Transverse colon (tissue), 4 donors: ENCODE measurements at regions not wholly inside any gene's neighbourhood (a gene's known extent, or its start where the extent isn't known, plus 50 kb on each side); places are given as distances from the start of the nearest gene placed in this dataset.

Source experiments
- DNase-seq: peaks from one replicate; pipeline ENCODE4 v3.0.0-alpha.2; 2019
- H3K27ac ChIP-seq, 4 donors: fragments of 200-600 bp; sonication (generic); 2 replicates each; pipeline ENCODE4 v1.5.1; 2016 to 2018; ENCODE audit warnings: inconsistent platforms in 4 of 4
- H3K27me3 ChIP-seq: fragments of 200-600 bp; sonication (generic); 2 replicates; pipeline ENCODE4 v1.5.1; 2017; ENCODE audit warnings: inconsistent platforms
- H3K36me3 ChIP-seq, 4 donors: fragments of 200-600 bp; sonication (generic); 2 replicates each; pipeline ENCODE4 v1.5.1; 2017 to 2019; ENCODE audit warnings: inconsistent platforms in 4 of 4
- H3K4me1 ChIP-seq, 4 donors: fragments of 200-600 bp; sonication (generic); 2 replicates each; pipeline ENCODE4 v1.5.1; 2017 to 2020; ENCODE audit warnings: inconsistent platforms in 4 of 4
- H3K4me3 ChIP-seq, 4 donors: fragments of 200-600 bp; sonication (generic); 1 replicate in 1 of 4; 2 replicates in 3 of 4; pipeline versions ENCODE4 v1.5.1 to v1.6.1; 2017 to 2019; ENCODE audit warnings: inconsistent platforms in 4 of 4
- H3K9me3 ChIP-seq, 2 donors: fragments of 200-600 bp; sonication (generic); 2 replicates each; pipeline ENCODE4 v1.5.1; 2017 to 2019; ENCODE audit warnings: inconsistent platforms in 2 of 2
- CTCF ChIP-seq, 5 experiments: fragments of 200-600 bp in 3 of 5; fragments of 450-650 bp in 2 of 5; sonication (generic) in 3 of 5; IDR thresholded peaks; 1 replicate in 2 of 5; 2 replicates in 3 of 5; pipeline ENCODE4 v1.5.1; 2016 to 2017; ENCODE audit warnings: antibody characterized with exemption in 5 of 5, inconsistent platforms in 3 of 5, mild to moderate bottlenecking in 2 of 5, moderate library complexity in 1 of 5
- EP300 ChIP-seq: sonication (generic); formaldehyde crosslinking; IDR thresholded peaks from one replicate; pipeline ENCODE4 v1.6.1; 2017; ENCODE audit warnings: antibody characterized with exemption, low read depth
- POLR2A ChIP-seq: fragments of 450-650 bp; IDR thresholded peaks from one replicate; pipeline ENCODE4 v1.6.1; 2016; ENCODE audit warnings: antibody characterized with exemption, mild to moderate bottlenecking, moderate library complexity
- POLR2AphosphoS5 ChIP-seq, 3 donors: sonication (generic); formaldehyde crosslinking; IDR thresholded peaks; one replicate each; pipeline ENCODE4 v1.6.1; 2016; ENCODE audit warnings: antibody characterized with exemption in 3 of 3
- WGBS, 2 donors: methylation state at CpG; one replicate each; pipeline ENCODE4 v1.1.5; 2018; ENCODE audit warnings: low coverage in 1 of 2; 5-methylcytosine and 5-hydroxymethylcytosine counted together
- in situ Hi-C, 4 donors: fragments of 200-750 bp; cut with MboI; loops; one replicate each; pipeline versions ENCODE4 v1.15.0 to v1.15.1; 2017; ENCODE audit warnings: low sequenced_read_pairs in 3 of 4, low pct_ligation_motif_present in 1 of 4, low pct_unique_long_range_greater_than_20kb in 1 of 4
- intact Hi-C: fragments of 100-400 bp; cut with DNase I; formaldehyde crosslinking; loops from one replicate; pipeline ENCODE4 v1.15.1; 2023; ENCODE audit warnings: low total_unique reads

GRCh38 chr2:88873620-88874019 lies 182.1 kb downstream of the RPIA start:
- in situ Hi-C loops (no loop called here), intact Hi-C loops (no loop called here)
- Histone ChIP-seq H3K36me3 (no peaks in the 10 kb centered on the region), H3K4me1 (peaks cover 0 to 3% (median 0%) of the 10 kb centered on the region in 4 donors), H3K9me3 (no peaks in the 10 kb centered on the region), H3K27ac (no peak overlapping the region), H3K4me3 (no peak overlapping the region), H3K27me3 (peaks cover 12% of the 10 kb centered on the region)
- no peak for TF ChIP-seq CTCF (IDR thresholded peaks at IDR 0.05)
- no peak for TF ChIP-seq POLR2A
- no peak for TF ChIP-seq POLR2AphosphoS5 (IDR thresholded peaks at IDR 0.05)
- TF ChIP-seq EP300, result no peak
- DNase-seq, result no peak

- Histone ChIP-seq H3K4me3 (no peak overlapping the region), H3K27me3 (peaks cover 12% of the 10 kb centered on the region), H3K4me1 (peaks cover 0 to 3% (median 0%) of the 10 kb centered on the region in 4 donors), H3K27ac (no peak overlapping the region), H3K36me3 (no peaks in the 10 kb centered on the region), H3K9me3 (no peaks in the 10 kb centered on the region)
- TF ChIP-seq CTCF (IDR thresholded peaks at IDR 0.05) (peak; percentile 65 to 71 (median 67)), POLR2A (no peak)
- no peak for DNase-seq
- intact Hi-C loops, result no loop called here
- in situ Hi-C loops, result no loop called here
- 23 to 26% methylated on average over 4 of the region's 4 CpGs for WGBS, 2 donors
These were observed 182.7 kb downstream of the RPIA start for GRCh38 chr2:88874063-88874657.

GRCh38 chr2:88875736-88876135 lies 184.3 kb downstream of the RPIA start:
- 55 to 57% methylated on average over 3 of the region's 3 CpGs for WGBS, 2 donors
- intact Hi-C loops, result no loop called here
- Histone ChIP-seq H3K4me3 (no peak overlapping the region), H3K4me1 (peaks cover 0 to 3% (median under 1%) of the 10 kb centered on the region in 4 donors), H3K36me3 (no peaks in the 10 kb centered on the region), H3K27ac (no peak overlapping the region), H3K27me3 (peaks cover 12% of the 10 kb centered on the region), H3K9me3 (no peaks in the 10 kb centered on the region)
- TF ChIP-seq CTCF (IDR thresholded peaks at IDR 0.05), result no peak
- no peak for TF ChIP-seq POLR2AphosphoS5 (IDR thresholded peaks at IDR 0.05)
- no peak for TF ChIP-seq POLR2A
- no peak for TF ChIP-seq EP300
- DNase-seq, result no peak
- in situ Hi-C loops, result no loop called here

- no peak overlapping the region for H3K27ac ChIP-seq
- H3K4me1 ChIP-seq, result peaks cover 0 to 3% (median 0%) of the 10 kb centered on the region in 4 donors
- WGBS, 2 donors, result 4% methylated on average over 11 of the region's 11 CpGs
- no peaks in the 10 kb centered on the region for H3K27me3 ChIP-seq
- no peak for DNase-seq
- intact Hi-C loops (no loop called here), in situ Hi-C loops (no loop called here)
- H3K9me3 ChIP-seq, result no peaks in the 10 kb centered on the region
- H3K36me3 ChIP-seq, result no peaks in the 10 kb centered on the region
- no peak overlapping the region for H3K4me3 ChIP-seq
- TF ChIP-seq POLR2A (no peak), CTCF (IDR thresholded peaks at IDR 0.05) (peak; percentile 69 to 75 (median 70))
These were observed 189.0 kb downstream of the RPIA start for GRCh38 chr2:88880441-88880953.
